Ovary (tissue), 3 donors: ENCODE measurements at regions not wholly inside any gene's neighbourhood (a gene's known extent, or its start where the extent isn't known, plus 50 kb on each side); places are given as distances from the start of the nearest gene placed in this dataset.

Source experiments
- CTCF ChIP-seq, 3 donors: fragments of 450-650 bp in 2 of 3; fragments of 200-600 bp in 1 of 3; IDR thresholded peaks; one replicate each; pipeline versions ENCODE4 v1.5.1 to v1.8.0; 2016 to 2022; ENCODE audit warnings: antibody characterized with exemption in 3 of 3, mild to moderate bottlenecking in 1 of 3
- EP300 ChIP-seq: sonication (generic); formaldehyde crosslinking; IDR thresholded peaks from one replicate; pipeline ENCODE4 v1.6.1; 2017; ENCODE audit warnings: antibody characterized with exemption
- donor health status: DM: no; HTN: no; CAD: no.

GRCh38 chr4:164304101-164304639 is 449.8 kb upstream of the SMIM31 start:
- TF ChIP-seq CTCF (IDR thresholded peaks at IDR 0.05) (no peak), EP300 (no peak)
